Brain microvascular endothelial cell (primary cell): ENCODE measurements at regions not wholly inside any gene's neighbourhood (a gene's known extent, or its start where the extent isn't known, plus 50 kb on each side); places are given as distances from the start of the nearest gene placed in this dataset.

Experiments used
- DNase-seq: peaks from one replicate; pipeline ENCODE4 v3.0.0-alpha.2; 2020
- H3K27ac ChIP-seq: fragments of 250-450 bp; sonication (Bioruptor Pico); 2 replicates; pipeline ENCODE4 v1.5.1; 2020; ENCODE audit warnings: mild to moderate bottlenecking, moderate library complexity
- H3K27me3 ChIP-seq: fragments of 250-450 bp; sonication (Bioruptor Pico); replicated peaks from 2 replicates; pipeline ENCODE4 v1.5.1; 2020; ENCODE audit warnings: mild to moderate bottlenecking
- H3K36me3 ChIP-seq: fragments of 250-450 bp; sonication (Bioruptor Pico); replicated peaks from 2 replicates; pipeline ENCODE4 v1.5.1; 2020; ENCODE audit warnings: mild to moderate bottlenecking
- H3K4me3 ChIP-seq: 2 replicates; pipeline ENCODE4 v1.5.1; 2011; ENCODE audit warnings: low read depth, mild to moderate bottlenecking, control low read depth, low read length, moderate library complexity
- in situ Hi-C: cut with HindIII; loops from 2 replicates; pipeline ENCODE4 v1.10.0; 2017; ENCODE audit warnings: low sequenced_read_pairs, low pct_ligation_motif_present
- TF ChIP-seq, protein P1 (sequence below): IDR thresholded peaks from 2 replicates; pipeline ENCODE4 v1.5.1; 2011; ENCODE audit warnings: low read depth, mild to moderate bottlenecking, moderate library complexity, low read length, control low read depth, inconsistent platforms; ENCODE audit errors: missing control alignments

DNA sequence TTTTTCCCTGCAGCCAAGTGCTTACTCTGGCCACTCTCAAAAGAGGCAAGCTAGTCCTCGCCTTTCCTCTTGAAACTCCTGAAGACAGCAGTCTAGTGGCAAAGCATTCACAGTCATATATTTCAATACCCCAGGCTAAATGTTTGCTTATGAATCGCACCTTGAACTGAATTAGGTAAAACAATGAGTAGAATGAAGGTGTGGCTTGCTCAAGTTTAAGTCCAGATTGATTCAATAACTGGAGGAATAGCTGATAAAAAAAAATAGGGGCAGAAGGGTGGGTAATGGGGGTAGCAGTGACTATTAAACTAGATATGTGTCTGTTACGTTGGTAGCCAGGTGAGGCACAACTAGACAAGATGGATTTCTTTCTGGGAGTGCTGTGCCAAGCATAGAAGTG is 88.2 kb upstream of the EPB41L3 start:
- TF ChIP-seq, protein P1, sequence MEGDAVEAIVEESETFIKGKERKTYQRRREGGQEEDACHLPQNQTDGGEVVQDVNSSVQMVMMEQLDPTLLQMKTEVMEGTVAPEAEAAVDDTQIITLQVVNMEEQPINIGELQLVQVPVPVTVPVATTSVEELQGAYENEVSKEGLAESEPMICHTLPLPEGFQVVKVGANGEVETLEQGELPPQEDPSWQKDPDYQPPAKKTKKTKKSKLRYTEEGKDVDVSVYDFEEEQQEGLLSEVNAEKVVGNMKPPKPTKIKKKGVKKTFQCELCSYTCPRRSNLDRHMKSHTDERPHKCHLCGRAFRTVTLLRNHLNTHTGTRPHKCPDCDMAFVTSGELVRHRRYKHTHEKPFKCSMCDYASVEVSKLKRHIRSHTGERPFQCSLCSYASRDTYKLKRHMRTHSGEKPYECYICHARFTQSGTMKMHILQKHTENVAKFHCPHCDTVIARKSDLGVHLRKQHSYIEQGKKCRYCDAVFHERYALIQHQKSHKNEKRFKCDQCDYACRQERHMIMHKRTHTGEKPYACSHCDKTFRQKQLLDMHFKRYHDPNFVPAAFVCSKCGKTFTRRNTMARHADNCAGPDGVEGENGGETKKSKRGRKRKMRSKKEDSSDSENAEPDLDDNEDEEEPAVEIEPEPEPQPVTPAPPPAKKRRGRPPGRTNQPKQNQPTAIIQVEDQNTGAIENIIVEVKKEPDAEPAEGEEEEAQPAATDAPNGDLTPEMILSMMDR, result no peak
- Histone ChIP-seq H3K36me3 (no peaks in the 10 kb centered on the region), H3K27ac (no peak overlapping the region), H3K4me3 (no peak overlapping the region), H3K27me3 (peaks cover 16% of the 10 kb centered on the region)
- in situ Hi-C loops, result no loop called here
- DNase-seq, result no peak

DNA sequence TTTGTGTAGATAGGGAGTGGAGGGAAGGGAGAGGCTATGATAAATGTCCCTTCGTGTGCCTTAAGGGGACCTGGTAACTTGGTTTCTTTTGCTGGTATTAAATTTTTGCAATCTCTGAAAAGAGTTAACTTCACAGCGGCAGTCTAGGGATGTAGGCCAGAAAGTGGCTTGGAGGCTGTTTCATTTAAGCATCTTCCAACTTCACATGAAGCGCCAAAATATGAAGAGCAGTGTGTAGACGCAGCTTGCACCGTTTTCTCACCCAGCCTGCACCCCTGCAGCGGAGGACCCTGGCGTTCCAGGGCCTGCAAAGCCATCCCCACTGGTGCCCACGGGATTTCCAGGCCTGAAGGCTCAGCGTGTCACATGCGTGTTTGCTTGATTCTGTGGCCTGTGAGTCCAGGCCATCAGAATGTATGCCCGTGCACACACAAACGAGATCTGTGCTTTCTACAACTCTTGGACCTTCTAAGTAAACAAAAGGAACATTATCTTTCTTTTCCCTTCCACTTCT is 87.2 kb upstream of the EPB41L3 start:
- Histone ChIP-seq H3K27me3 (peaks cover 20% of the 10 kb centered on the region), H3K27ac (no peak overlapping the region), H3K4me3 (no peak overlapping the region), H3K36me3 (no peaks in the 10 kb centered on the region)
- no peak for DNase-seq
- TF ChIP-seq, protein P1, result no peak
- in situ Hi-C loops, result no loop called here

DNA sequence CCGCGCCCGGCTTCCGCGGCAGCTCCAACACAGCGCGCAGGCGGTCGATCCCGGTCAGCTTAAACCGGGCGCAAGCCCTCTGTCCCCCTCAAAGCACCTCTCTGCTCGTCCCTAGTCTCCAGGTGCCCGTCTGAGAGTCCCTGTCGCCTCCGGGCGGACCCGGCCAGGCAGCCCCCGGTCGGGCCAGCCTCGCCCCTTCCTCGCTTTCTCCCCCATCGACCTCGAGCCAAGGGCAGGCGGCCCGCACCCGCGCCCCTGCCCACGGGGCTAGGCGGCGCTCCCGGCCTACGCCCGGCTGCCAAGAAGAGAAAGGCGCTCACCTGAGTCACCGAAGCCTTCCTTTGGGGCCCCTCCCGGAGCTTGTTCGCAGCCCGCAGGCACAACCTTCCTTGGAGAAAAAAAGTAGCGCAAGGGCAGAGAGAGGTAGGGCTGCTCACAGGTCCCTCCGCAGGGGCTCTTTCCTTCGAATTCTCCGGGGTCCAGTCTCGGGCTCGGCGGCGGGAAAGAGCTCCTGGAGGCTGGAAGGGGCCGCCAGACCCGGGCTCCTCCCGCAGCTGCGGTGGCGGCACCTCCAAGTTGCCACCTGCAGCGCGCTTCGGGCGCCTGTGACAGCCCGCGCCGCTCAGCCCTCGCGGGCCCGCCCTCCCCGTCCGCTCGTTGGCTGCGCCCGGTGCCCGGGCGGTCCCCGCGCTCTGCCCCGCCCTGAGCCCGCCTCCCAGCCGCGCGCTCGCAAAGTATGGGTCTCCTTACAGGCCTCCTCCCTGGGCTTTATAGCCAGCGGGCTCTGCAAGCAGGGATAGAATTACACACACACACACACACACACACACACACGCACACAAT is 86.5 kb upstream of the EPB41L3 start:
- Histone ChIP-seq H3K27ac (no peak overlapping the region), H3K4me3 (peak overlapping the region; percentile 61), H3K27me3 (peaks cover 20% of the 10 kb centered on the region), H3K36me3 (no peaks in the 10 kb centered on the region)
- peak; percentile 21 for DNase-seq
- in situ Hi-C loops, result no loop called here
- TF ChIP-seq, protein P1, result no peak

DNA sequence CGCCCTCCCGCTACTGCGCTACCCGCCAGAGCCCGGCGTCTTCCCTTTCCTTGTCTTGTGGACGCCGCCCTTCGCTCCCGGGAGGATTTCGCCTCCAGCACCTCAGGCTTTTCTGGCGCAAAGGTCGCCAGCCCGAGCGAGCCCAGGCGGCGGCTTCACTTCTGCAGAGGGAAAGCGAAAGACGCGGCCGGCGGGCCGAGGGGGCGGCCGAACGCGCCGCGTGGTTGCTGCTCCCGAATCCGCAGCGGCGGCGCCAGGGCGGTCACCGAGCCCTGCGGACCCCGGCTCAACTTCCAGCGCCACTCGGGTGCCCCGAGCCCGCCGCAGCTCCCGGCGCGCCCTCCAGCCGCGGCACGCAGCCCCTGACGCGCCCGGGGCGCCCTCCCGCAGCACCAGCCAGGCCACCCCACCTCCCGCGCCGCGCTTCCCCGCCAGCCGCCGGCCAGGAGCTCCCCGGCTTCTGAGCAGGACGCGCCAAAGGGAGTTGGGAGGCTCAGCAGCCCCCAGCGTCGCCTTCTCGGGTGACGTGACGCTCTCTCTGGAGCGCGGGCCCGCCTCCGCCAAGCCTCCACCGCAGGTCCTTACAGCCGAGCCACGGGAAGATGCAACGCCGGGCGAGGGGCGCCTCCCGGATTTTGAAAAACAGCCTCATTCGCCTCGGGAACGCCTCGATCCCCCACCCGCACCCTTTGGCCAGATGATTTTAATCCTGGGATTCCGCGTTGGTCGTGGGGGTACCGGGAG is 84.9 kb upstream of the EPB41L3 start:
- TF ChIP-seq, protein P1, result no peak
- H3K4me3 ChIP-seq, result peak overlapping the region; percentile 61
- in situ Hi-C loops, result no loop called here
- DNase-seq, result no peak
- H3K27me3 ChIP-seq, result peaks cover 20% of the 10 kb centered on the region
- H3K27ac ChIP-seq, result no peak overlapping the region
- no peaks in the 10 kb centered on the region for H3K36me3 ChIP-seq

DNA sequence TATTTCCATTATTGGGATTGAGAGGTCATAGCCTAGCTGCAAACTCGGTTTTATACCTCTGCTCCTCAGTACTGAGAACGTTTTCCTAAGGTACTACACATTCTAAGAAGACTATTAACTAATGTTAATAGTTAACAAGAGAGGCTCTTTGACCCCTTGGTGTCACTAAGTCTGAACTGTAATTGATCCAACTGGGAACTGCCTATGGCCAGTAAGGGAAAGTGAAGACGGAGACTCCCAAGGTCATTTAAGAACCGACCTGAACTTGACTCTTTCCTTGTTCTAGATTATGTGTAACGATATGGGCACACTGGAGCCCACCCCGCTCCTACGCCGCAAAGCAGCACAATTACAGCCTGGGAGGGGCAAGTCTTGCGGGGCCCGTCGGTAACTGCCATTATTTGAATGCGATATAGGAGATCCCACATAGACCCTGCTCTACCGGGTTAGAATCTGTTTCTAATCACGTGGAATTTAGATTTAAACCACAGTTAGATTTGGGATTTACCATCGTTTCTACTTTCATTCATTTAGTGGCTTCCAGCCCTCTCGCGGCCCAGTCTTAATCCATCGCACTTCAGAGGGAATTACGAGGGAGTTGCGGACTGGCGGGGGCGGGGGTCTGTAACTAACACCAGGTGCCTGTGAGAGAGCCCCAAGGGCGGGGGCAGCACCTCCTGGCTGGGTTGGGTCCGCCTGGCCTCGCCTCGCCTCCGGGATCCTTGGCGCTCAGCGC is 84.1 kb upstream of the EPB41L3 start:
- H3K4me3 ChIP-seq, result peak overlapping the region; percentile 61

More for the DNA sequence above, 84.1 kb upstream of the EPB41L3 start:
- H3K36me3 ChIP-seq, result no peaks in the 10 kb centered on the region
- H3K27ac ChIP-seq, result no peak overlapping the region
- TF ChIP-seq, protein P1, result no peak
- in situ Hi-C loops, result no loop called here
- no peak for DNase-seq
- H3K27me3 ChIP-seq, result peaks cover 20% of the 10 kb centered on the region
